ENCODE measurements at regions not wholly inside any gene's neighbourhood (a gene's known extent, or its start where the extent isn't known, plus 50 kb on each side); places are given as distances from the start of the nearest gene placed in this dataset.

- TF ChIP-seq CTCF (IDR thresholded peaks at IDR 0.05) (no peak), POLR2A (IDR thresholded peaks at IDR 0.05) (no peak), POLR2AphosphoS5 (IDR thresholded peaks at IDR 0.05) (no peak)
These were observed 88.8 kb upstream of the ELMO1 start for GRCh38 chr7:37537439-37537838.

All from breast epithelium (tissue), 3 donors.